A549 (cell line): ENCODE measurements at regions not wholly inside any gene's neighbourhood (a gene's known extent, or its start where the extent isn't known, plus 50 kb on each side); places are given as distances from the start of the nearest gene placed in this dataset.
"Not testable (repeated sequence)": the region's sequence is repeated elsewhere in the genome, so short reads cannot be mapped to it uniquely, and the experiment has no call there.

Source experiments
- ATAC-seq, 2 experiments: fragments of 200-7000 bp in 1 of 2; fragments of >200 bp in 1 of 2; cut with Nextera tagmentation in 1 of 2; cut with Tn5 transposase in 1 of 2; 3 replicates each; pipeline versions ENCODE4 v1.8.0 to v1.9.1; 2018 to 2020; ENCODE audit warnings: mild to moderate bottlenecking in 1 of 2, moderate library complexity in 1 of 2
- CTCF ChIA-PET: fragments of 300-600 bp; sonication (Branson Sonifier 250); formaldehyde crosslinking; extraction: SDS; loops from one replicate; lab custom pipeline; 2021; ENCODE audit warnings: antibody characterized with exemption, inconsistent platforms; lab: Yijun Ruan, JAX
- POLR2A ChIA-PET: fragments of 350-600 bp; formaldehyde crosslinking; extraction: SDS; loops from one replicate; lab custom pipeline; 2021; ENCODE audit warnings: antibody characterized with exemption, inconsistent platforms; lab: Yijun Ruan, JAX
- DNase-seq, 2 experiments: peaks; one replicate each; pipeline versions ENCODE4 v3.0.0 to v3.0.0-alpha.2; 2011 to 2016; ENCODE audit warnings: low read depth in 1 of 2, low spot score in 1 of 2
- FAIRE-seq: peaks from 2 replicates; lab custom pipeline; 2011; peaks lifted over from hg19 to GRCh38; lab: Jason Lieb, UNC
- H3K27ac ChIP-seq, 2 experiments: fragments of >200 bp; sonication (Bioruptor Twin); formaldehyde crosslinking; 3 replicates each; pipeline ENCODE4 v1.5.1; 2016 to 2017
- H3K4me1 ChIP-seq: fragments of >200 bp; sonication (Bioruptor Twin); formaldehyde crosslinking; 3 replicates; pipeline ENCODE4 v1.6.1; 2016
- H3K4me2 ChIP-seq: fragments of >200 bp; sonication (Bioruptor Twin); formaldehyde crosslinking; 3 replicates; pipeline ENCODE4 v1.6.1; 2016
- H3K4me3 ChIP-seq: fragments of >200 bp; sonication (Bioruptor Twin); formaldehyde crosslinking; 3 replicates; pipeline ENCODE4 v1.5.1; 2016
- H3K9me3 ChIP-seq: fragments of >200 bp; sonication (Bioruptor Twin); formaldehyde crosslinking; 3 replicates; pipeline ENCODE4 v1.6.1; 2016
- BCL3 ChIP-seq: fragments of >200 bp; sonication (Bioruptor Twin); formaldehyde crosslinking; IDR thresholded peaks from 3 replicates; pipeline ENCODE4 v1.6.1; 2016
- CBX8 ChIP-seq: fragments of 200-600 bp; sonication (generic); IDR thresholded peaks from 2 replicates; pipeline ENCODE4 v1.6.1; 2016
- CTCF ChIP-seq: fragments of >200 bp; sonication (Bioruptor Twin); formaldehyde crosslinking; IDR thresholded peaks from 3 replicates; pipeline ENCODE4 v1.5.1; 2016
- FOSB ChIP-seq: fragments of 250-450 bp; sonication (Bioruptor Pico); IDR thresholded peaks from 2 replicates; pipeline ENCODE4 v1.5.0; 2020; ENCODE audit warnings: mild to moderate bottlenecking, moderate library complexity
- FOXS1 ChIP-seq: fragments of 250-450 bp; sonication (Bioruptor Pico); IDR thresholded peaks from 2 replicates; pipeline ENCODE4 v1.5.0; 2020; ENCODE audit warnings: mild to moderate bottlenecking, moderate library complexity
- HDAC2 ChIP-seq: fragments of 200-600 bp; sonication (generic); IDR thresholded peaks from 2 replicates; pipeline ENCODE4 v1.6.1; 2016
- HMGXB4 ChIP-seq: fragments of 250-450 bp; sonication (Bioruptor Pico); IDR thresholded peaks from 2 replicates; pipeline ENCODE4 v1.5.0; 2021; ENCODE audit warnings: mild to moderate bottlenecking, moderate library complexity, borderline replicate concordance
- HOXA7 ChIP-seq: fragments of 250-450 bp; sonication (Bioruptor Pico); IDR thresholded peaks from 2 replicates; pipeline ENCODE4 v1.5.0; 2020; ENCODE audit warnings: mild to moderate bottlenecking, moderate library complexity
- HOXB13 ChIP-seq: fragments of 250-450 bp; sonication (Bioruptor Pico); IDR thresholded peaks from 2 replicates; pipeline ENCODE4 v1.5.0; 2020; ENCODE audit warnings: low read depth, mild to moderate bottlenecking, moderate library complexity
- HOXB5 ChIP-seq: fragments of 250-450 bp; sonication (Bioruptor Pico); IDR thresholded peaks from 2 replicates; pipeline ENCODE4 v1.5.0; 2020; ENCODE audit warnings: mild to moderate bottlenecking, moderate library complexity
- JUN ChIP-seq, 2 experiments: fragments of >200 bp; sonication (Bioruptor Twin); formaldehyde crosslinking; IDR thresholded peaks; 2 replicates in 1 of 2; 3 replicates in 1 of 2; pipeline ENCODE4 v1.6.1; 2016 to 2017
- JUNB ChIP-seq: fragments of >200 bp; sonication (Bioruptor Twin); formaldehyde crosslinking; IDR thresholded peaks from 2 replicates; pipeline ENCODE4 v1.6.1; 2016
- MYC ChIP-seq: IDR thresholded peaks from 2 replicates; pipeline ENCODE4 v1.6.1; 2012; ENCODE audit warnings: mild to moderate bottlenecking, inconsistent platforms, low read length, improper control_type of control experiment, borderline replicate concordance
- NFE2L2 ChIP-seq: fragments of 150-350 bp; conservative IDR thresholded peaks from 2 replicates; pipeline ENCODE4 v1.6.1; 2014; ENCODE audit warnings: low read length
- PBX3 ChIP-seq: IDR thresholded peaks from 2 replicates; pipeline ENCODE4 v1.6.1; 2012
- RARB ChIP-seq: fragments of 250-450 bp; sonication (Bioruptor Pico); IDR thresholded peaks from 2 replicates; pipeline ENCODE4 v1.8.0; 2021; ENCODE audit warnings: mild to moderate bottlenecking, moderate library complexity
- RCOR1 ChIP-seq: fragments of 150-350 bp; IDR thresholded peaks from 2 replicates; pipeline ENCODE4 v1.6.1; 2014; ENCODE audit warnings: antibody characterized with exemption, low read length, low read depth
- RFX5 ChIP-seq: fragments of 450-650 bp; IDR thresholded peaks from 2 replicates; pipeline ENCODE4 v1.7.1; 2014; ENCODE audit warnings: antibody characterized with exemption, mild to moderate bottlenecking, moderate library complexity
- TP53 ChIP-seq: fragments of 250-450 bp; sonication (Bioruptor Pico); IDR thresholded peaks from 2 replicates; pipeline ENCODE4 v1.5.0; 2021; ENCODE audit warnings: mild to moderate bottlenecking, moderate library complexity
- WGBS: methylation state at CpG from one replicate; pipeline ENCODE4 v1.1.6; 2017; ENCODE audit errors: missing lambda C conversion rate; 5-methylcytosine and 5-hydroxymethylcytosine counted together

GRCh38 chr11:103737747-103738146, 298.7 kb upstream of the DDI1 start:
- H3K4me1 ChIP-seq, result no peaks in the 10 kb centered on the region
- ChIA-PET CTCF (interaction anchor here (1.0 kb wide), 1 partner anchor 12 kb away, joined by 3 read pairs; no protein-coding TSS in a partner anchor), POLR2A (no interaction called here)
- H3K4me2 ChIP-seq, result no peak overlapping the region
- H3K27ac ChIP-seq, result no peak overlapping the region
- FAIRE-seq, result no peak
- TF ChIP-seq JUNB (no peak), NFE2L2 (no peak), RCOR1 (no peak), CTCF (no peak), FOSB (no peak), RARB (CRISPR knock-in tag) (no peak), HDAC2 (no peak), FOXS1 (CRISPR knock-in tag) (no peak), RFX5 (no peak), JUN (IDR thresholded peaks at IDR 0.05) (no peak), HOXB5 (CRISPR knock-in tag) (no peak), HOXA7 (CRISPR knock-in tag) (no peak), HMGXB4 (CRISPR knock-in tag) (no peak)
- 90% methylated on average over 3 of the region's 3 CpGs for WGBS
- H3K9me3 ChIP-seq, result no peaks in the 10 kb centered on the region
- no peak for ATAC-seq
- no peak overlapping the region for H3K4me3 ChIP-seq
- DNase-seq, result no peak

GRCh38 chr11:103739074-103739796, 297.2 kb upstream of the DDI1 start:
- 62% methylated on average over 13 of the region's 18 CpGs for WGBS
- H3K4me3 ChIP-seq, ATAC-seq, H3K27ac ChIP-seq, DNase-seq, H3K4me1 ChIP-seq, H3K9me3 ChIP-seq, CTCF ChIA-PET, POLR2A ChIA-PET, FAIRE-seq, H3K4me2 ChIP-seq: not testable (repeated sequence)

GRCh38 chr11:103744496-103745153, 291.8 kb upstream of the DDI1 start:
- no peak overlapping the region for H3K4me3 ChIP-seq
- ATAC-seq (no peak), FAIRE-seq (no peak), DNase-seq (no peak)
- WGBS, result 12% methylated on average over 2 of the region's 2 CpGs
- CTCF ChIA-PET, result no interaction called here
- H3K4me2 ChIP-seq, result no peak overlapping the region
- H3K4me1 ChIP-seq, result no peaks in the 10 kb centered on the region
- POLR2A ChIA-PET, result no interaction called here
- peaks cover 5% of the 10 kb centered on the region; the same call in 2 of the 3 replicates for H3K9me3 ChIP-seq
- TF ChIP-seq HOXB13 (CRISPR knock-in tag), result no peak
- no peak for TF ChIP-seq BCL3
- no peak for TF ChIP-seq PBX3
- no peak for TF ChIP-seq FOXS1 (CRISPR knock-in tag)
- no peak for TF ChIP-seq MYC
- no peak for TF ChIP-seq JUN (IDR thresholded peaks at IDR 0.05)
- no peak for TF ChIP-seq CBX8
- TF ChIP-seq TP53, result no peak
- no peak for TF ChIP-seq RFX5
- H3K27ac ChIP-seq, result no peak overlapping the region
